Hepatocyte (in vitro differentiated cells): ENCODE measurements at regions not wholly inside any gene's neighbourhood (a gene's known extent, or its start where the extent isn't known, plus 50 kb on each side); places are given as distances from the start of the nearest gene placed in this dataset.

ENCODE experiments used
- DNase-seq: peaks from one replicate; pipeline ENCODE4 v3.0.0-alpha.2; 2016; ENCODE audit warnings: low spot score
- H2AFZ ChIP-seq: fragments of 200-600 bp; sonication (generic); 2 replicates; pipeline ENCODE4 v1.6.0; 2016; ENCODE audit warnings: antibody characterized with exemption, mild to moderate bottlenecking
- H3K27ac ChIP-seq: fragments of 200-600 bp; sonication (generic); 2 replicates; pipeline ENCODE4 v1.5.1; 2016; ENCODE audit warnings: mild to moderate bottlenecking
- H3K27me3 ChIP-seq: fragments of 200-600 bp; sonication (generic); 2 replicates; pipeline ENCODE4 v1.6.1; 2016
- H3K36me3 ChIP-seq: fragments of 200-600 bp; sonication (generic); replicated peaks from 2 replicates; pipeline ENCODE4 v1.5.1; 2016; ENCODE audit warnings: low read depth; ENCODE audit not compliant: insufficient read depth
- H3K4me1 ChIP-seq: fragments of 200-600 bp; sonication (generic); 2 replicates; pipeline ENCODE4 v1.5.1; 2016; ENCODE audit warnings: mild to moderate bottlenecking, moderate library complexity; ENCODE audit not compliant: insufficient read depth
- H3K4me2 ChIP-seq: fragments of 200-600 bp; sonication (generic); 2 replicates; pipeline ENCODE4 v1.6.0; 2016
- H3K4me3 ChIP-seq: fragments of 200-600 bp; sonication (generic); 2 replicates; pipeline ENCODE4 v1.5.1; 2016; ENCODE audit warnings: mild to moderate bottlenecking
- H3K79me2 ChIP-seq: fragments of 200-600 bp; sonication (generic); 2 replicates; pipeline ENCODE4 v1.6.0; 2017; ENCODE audit warnings: mild to moderate bottlenecking
- H3K9me2 ChIP-seq: fragments of 200-600 bp; sonication (generic); replicated peaks from 2 replicates; pipeline ENCODE4 v1.6.0; 2017; ENCODE audit warnings: mild to moderate bottlenecking; ENCODE audit not compliant: insufficient read depth
- H3K9me3 ChIP-seq: fragments of 200-600 bp; sonication (generic); 2 replicates; pipeline ENCODE4 v1.5.1; 2016; ENCODE audit warnings: low read depth, mild to moderate bottlenecking
- H4K20me1 ChIP-seq: fragments of 200-600 bp; sonication (generic); 2 replicates; pipeline ENCODE4 v1.6.0; 2016; ENCODE audit warnings: mild to moderate bottlenecking; ENCODE audit not compliant: insufficient read depth, poor library complexity, severe bottlenecking
- EZH2 ChIP-seq: fragments of 200-600 bp; sonication (generic); IDR thresholded peaks from 2 replicates; pipeline ENCODE4 v1.6.1; 2016; ENCODE audit warnings: antibody characterized with exemption, mild to moderate bottlenecking, borderline replicate concordance
- EZH2phosphoT487 ChIP-seq: fragments of 200-600 bp; sonication (generic); IDR thresholded peaks from one replicate; pipeline ENCODE4 v1.6.1; 2018; ENCODE audit warnings: antibody characterized with exemption, mild to moderate bottlenecking, low read depth, moderate library complexity; ENCODE audit not compliant: unreplicated experiment, severe bottlenecking
- WGBS: methylation state at CpG from one replicate; pipeline ENCODE4 v1.1.6; 2016; ENCODE audit warnings: low lambda C conversion rate; ENCODE audit errors: missing lambda C conversion rate; 5-methylcytosine and 5-hydroxymethylcytosine counted together
- TF ChIP-seq, protein P1 (sequence below): fragments of 200-600 bp; sonication (generic); IDR thresholded peaks from 2 replicates; pipeline ENCODE4 v1.5.1; 2016; ENCODE audit warnings: antibody characterized with exemption, mild to moderate bottlenecking; ENCODE audit not compliant: poor library complexity

DNA sequence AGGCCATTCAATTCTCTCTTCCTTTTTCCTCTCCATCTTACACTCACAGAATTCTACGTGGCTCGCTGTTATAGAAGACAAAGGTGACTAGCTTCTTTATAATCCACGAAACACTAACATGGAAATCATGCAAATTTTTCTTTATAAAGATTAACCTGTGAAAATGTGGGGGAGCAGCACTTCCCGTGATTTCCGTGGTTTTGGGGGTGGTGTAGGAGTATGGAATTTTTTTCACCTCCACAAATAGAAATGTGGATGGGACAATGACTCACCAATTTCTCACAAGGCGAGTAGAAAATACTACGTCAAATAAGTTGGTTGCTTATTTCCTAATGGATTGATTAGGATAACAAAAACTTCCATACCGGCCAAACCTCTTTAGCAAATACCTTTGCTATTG, 719.2 kb upstream of the TENM3 start:
- no peaks in the 10 kb centered on the region for H3K4me1 ChIP-seq
- no peaks in the 10 kb centered on the region for H3K9me3 ChIP-seq
- no peak overlapping the region for H3K4me2 ChIP-seq
- WGBS: 73% methylated on average over 8 of the region's 8 CpGs
- H3K27ac ChIP-seq: no peak overlapping the region
- H3K9me2 ChIP-seq: no peaks in the 10 kb centered on the region
- H3K79me2 ChIP-seq: no peaks in the 10 kb centered on the region
- no peak overlapping the region for H3K4me3 ChIP-seq
- H3K36me3 ChIP-seq: no peaks in the 10 kb centered on the region
- TF ChIP-seq EZH2phosphoT487 (no peak), EZH2 (no peak)
- TF ChIP-seq, protein P1, sequence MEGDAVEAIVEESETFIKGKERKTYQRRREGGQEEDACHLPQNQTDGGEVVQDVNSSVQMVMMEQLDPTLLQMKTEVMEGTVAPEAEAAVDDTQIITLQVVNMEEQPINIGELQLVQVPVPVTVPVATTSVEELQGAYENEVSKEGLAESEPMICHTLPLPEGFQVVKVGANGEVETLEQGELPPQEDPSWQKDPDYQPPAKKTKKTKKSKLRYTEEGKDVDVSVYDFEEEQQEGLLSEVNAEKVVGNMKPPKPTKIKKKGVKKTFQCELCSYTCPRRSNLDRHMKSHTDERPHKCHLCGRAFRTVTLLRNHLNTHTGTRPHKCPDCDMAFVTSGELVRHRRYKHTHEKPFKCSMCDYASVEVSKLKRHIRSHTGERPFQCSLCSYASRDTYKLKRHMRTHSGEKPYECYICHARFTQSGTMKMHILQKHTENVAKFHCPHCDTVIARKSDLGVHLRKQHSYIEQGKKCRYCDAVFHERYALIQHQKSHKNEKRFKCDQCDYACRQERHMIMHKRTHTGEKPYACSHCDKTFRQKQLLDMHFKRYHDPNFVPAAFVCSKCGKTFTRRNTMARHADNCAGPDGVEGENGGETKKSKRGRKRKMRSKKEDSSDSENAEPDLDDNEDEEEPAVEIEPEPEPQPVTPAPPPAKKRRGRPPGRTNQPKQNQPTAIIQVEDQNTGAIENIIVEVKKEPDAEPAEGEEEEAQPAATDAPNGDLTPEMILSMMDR: no peak
- H2AFZ ChIP-seq: no peak overlapping the region
- H3K27me3 ChIP-seq: no peaks in the 10 kb centered on the region
- H4K20me1 ChIP-seq: no peaks in the 10 kb centered on the region
- no peak for DNase-seq

DNA sequence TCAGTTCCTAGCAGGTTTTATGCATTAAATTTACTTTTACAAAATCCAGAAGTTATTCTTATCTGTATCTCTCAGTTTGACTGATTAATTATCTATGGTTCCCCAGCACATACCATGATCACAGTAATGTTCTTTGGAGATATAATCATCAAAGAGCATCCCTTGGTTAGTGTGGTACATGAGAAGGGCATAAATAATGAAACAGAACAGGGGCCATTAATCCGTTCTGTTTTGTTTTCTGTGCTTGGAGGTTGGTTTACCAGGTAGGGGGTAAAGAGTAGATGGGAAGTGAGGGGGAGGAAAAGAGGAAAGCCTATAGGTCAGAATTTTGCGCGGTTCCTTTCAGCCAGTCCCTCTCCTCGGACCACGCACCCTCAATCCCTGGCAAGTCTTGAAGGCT, 718.7 kb upstream of the TENM3 start:
- no peaks in the 10 kb centered on the region for H3K9me2 ChIP-seq
- H2AFZ ChIP-seq: no peak overlapping the region
- H3K4me3 ChIP-seq: no peak overlapping the region
- no peak overlapping the region for H3K27ac ChIP-seq
- no peaks in the 10 kb centered on the region for H3K4me1 ChIP-seq
- no peaks in the 10 kb centered on the region for H3K27me3 ChIP-seq
- H3K9me3 ChIP-seq: no peaks in the 10 kb centered on the region
- TF ChIP-seq, protein P1: no peak
- TF ChIP-seq EZH2phosphoT487 (no peak), EZH2 (no peak)
- no peaks in the 10 kb centered on the region for H3K79me2 ChIP-seq
- WGBS: 83% methylated on average over 5 of the region's 5 CpGs
- H3K36me3 ChIP-seq: no peaks in the 10 kb centered on the region
- H4K20me1 ChIP-seq: no peaks in the 10 kb centered on the region
- no peak for DNase-seq
- H3K4me2 ChIP-seq: no peak overlapping the region

DNA sequence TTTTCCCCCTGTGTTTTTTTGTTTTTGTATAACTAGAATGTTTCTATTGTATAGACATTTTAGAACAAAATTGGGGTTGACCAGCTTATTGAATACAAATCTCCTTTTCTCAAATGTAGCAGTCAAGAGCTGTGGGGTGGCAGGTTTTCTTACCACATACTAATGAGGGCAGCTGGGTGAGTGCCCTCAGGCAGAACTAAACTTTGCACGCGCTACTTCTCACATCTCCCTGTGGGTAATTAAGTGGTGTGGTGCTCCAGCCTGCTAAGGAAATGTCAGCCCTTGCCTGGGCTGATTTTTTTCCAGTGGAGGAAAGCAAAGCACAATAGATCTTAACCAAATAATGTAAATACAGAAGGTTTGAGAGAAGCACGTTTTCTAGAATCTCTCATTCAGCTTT, 717.6 kb upstream of the TENM3 start:
- Histone ChIP-seq H3K4me2 (no peak overlapping the region), H3K79me2 (no peaks in the 10 kb centered on the region), H3K4me1 (no peaks in the 10 kb centered on the region), H3K9me3 (no peaks in the 10 kb centered on the region), H3K36me3 (no peaks in the 10 kb centered on the region), H3K4me3 (no peak overlapping the region), H3K27me3 (no peaks in the 10 kb centered on the region), H3K27ac (no peak overlapping the region), H2AFZ (no peak overlapping the region), H4K20me1 (no peaks in the 10 kb centered on the region), H3K9me2 (no peaks in the 10 kb centered on the region)
- no peak for DNase-seq
- no peak for TF ChIP-seq EZH2
- no peak for TF ChIP-seq EZH2phosphoT487
- TF ChIP-seq, protein P1: no peak
- WGBS: 59% methylated on average over 3 of the region's 3 CpGs

DNA sequence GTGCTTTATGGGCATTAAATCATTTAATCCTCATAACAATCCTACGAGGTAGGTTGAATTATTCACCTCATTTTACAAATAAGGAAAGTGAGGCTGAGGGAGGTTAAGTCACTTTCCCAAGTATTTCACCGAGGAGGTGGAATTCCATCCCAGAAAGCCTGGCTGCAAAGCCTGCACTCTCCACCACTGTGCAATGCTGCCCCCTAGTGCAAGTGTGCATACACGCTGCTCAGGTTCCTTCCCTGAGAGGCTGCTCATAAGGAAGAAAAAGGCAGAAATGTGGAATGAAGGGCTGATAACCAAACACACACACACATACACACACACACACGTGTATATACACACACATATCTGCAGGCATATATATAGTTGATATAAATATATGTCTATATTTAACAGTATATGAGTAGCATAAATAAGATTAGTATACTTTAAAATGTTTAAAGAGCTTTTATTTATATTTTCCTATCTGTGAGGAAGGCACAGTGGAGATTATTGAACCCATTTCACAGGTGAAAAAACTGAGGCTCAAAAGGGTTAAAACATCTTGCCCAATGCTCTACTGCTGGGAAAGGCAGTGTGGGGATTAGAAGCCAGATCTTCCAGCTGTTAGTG, 714.5 kb upstream of the TENM3 start:
- no peaks in the 10 kb centered on the region for H3K79me2 ChIP-seq
- no peaks in the 10 kb centered on the region for H3K9me3 ChIP-seq
- no peaks in the 10 kb centered on the region for H3K9me2 ChIP-seq
- no peaks in the 10 kb centered on the region for H3K36me3 ChIP-seq
- H3K4me3 ChIP-seq: no peak overlapping the region
- no peak overlapping the region for H2AFZ ChIP-seq
- 8% methylated on average over 4 of the region's 4 CpGs for WGBS
- no peak overlapping the region for H3K27ac ChIP-seq
- peak; percentile 88 for DNase-seq
- no peaks in the 10 kb centered on the region for H3K27me3 ChIP-seq
- TF ChIP-seq, protein P1: peak; percentile 81
- no peak for TF ChIP-seq EZH2phosphoT487
- H3K4me1 ChIP-seq: no peaks in the 10 kb centered on the region
- H3K4me2 ChIP-seq: peak overlapping the region; percentile 48
- no peaks in the 10 kb centered on the region for H4K20me1 ChIP-seq
